ENCODE measurements at regions not wholly inside any gene's neighbourhood (a gene's known extent, or its start where the extent isn't known, plus 50 kb on each side); places are given as distances from the start of the nearest gene placed in this dataset.
A peak's percentile ranks its signal among the peaks of the same experiment; 100 is the strongest.

DNA sequence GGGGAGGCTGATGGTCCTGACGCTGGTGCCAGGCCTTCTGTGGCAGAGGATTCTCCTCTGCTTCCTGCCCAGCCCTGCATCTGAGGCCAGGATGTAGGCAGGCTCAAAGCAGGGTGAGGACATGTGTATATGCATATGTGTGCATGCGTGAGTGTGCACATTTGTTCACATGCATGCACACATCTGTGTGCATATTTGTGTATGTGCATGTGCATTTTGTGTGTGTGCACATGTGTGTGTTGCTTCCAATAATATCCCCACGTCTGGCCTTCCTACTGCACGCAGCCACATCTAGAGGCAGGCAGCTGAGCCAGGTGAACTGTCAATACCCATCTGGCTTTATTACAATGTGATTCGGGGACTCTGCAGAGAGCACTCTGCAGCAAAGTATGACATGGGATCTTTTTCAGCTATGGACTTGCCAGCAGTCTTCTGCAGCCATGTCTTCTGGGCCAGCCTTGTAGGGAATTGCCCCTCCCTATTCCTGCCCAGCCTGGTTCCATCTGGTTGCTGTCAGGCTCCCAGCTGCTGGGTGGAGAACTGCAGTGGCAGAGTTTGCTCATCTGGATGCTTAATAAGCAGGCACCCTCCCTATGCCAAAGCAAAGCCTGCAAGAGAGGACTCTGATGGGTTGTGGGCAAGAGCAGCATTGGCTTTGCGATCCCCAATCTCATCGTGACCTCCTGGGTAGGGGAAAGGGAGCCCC is 140.7 kb downstream of the PFKFB3 start:
- DNase-seq: no peak

DNA sequence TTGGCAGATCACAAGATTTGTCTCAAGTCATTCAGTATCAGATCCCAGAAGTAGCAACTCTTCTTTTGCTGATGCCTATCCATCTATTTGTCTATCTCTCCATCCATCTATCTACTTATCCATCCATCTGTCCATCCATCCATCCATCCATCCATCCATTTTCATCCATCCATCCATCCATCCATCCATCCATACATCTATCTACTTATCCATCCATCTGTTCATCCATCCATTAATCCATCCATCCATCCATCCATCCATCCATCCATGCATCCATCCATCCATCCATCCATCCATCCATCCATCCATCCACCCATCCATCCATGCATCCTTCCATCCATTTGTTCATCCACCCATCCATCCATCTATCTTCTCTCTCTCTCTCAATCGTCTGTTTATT is 142.7 kb downstream of the PFKFB3 start:
- no peak for DNase-seq

DNA sequence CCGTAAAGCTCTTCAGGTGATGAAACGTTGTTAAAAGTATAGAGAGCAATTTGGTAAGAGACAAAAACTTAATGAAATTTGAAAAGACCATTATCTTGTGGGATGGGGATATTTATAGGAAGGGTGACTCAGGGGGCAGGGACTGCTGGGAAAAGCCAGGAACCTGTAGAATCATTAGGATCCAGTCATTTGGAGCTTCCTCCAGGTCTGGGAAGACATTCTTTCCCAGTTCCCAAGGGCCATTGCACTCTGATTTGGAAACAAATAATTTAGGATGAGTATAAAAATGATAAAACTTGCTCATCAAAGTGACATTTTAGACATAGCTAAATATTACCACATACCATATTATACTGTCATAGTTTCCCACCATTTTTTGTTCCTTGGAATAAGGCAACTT is 143.9 kb downstream of the PFKFB3 start:
- no peak for DNase-seq

DNA sequence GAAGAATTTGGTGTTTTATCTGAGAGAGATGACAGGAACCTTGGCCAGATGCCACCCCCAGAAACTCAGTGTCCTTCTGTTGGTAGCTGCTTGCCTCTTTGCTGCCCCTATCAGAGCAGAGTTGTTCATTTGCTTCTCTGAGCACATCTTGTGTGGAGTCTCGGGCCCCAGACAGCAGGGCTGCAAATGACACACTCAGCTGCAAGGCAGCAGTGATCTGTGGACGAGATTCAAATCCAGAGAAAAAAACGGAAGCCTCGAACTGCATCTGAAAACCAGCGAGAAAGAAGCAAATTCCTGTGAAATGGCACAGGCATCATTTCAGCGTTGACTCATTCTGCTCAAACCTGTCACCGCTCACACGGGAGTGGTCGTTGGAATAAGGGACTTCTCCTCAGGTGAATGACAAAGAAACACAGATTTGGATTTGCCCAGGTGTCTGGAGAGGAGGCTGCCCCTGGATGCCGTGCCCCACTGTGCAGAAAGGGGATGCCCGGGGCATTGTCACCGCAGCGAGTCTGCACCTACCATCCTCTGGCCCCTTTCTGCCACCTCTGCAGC is 144.7 kb downstream of the PFKFB3 start:
- peak; percentile 35 for DNase-seq

DNA sequence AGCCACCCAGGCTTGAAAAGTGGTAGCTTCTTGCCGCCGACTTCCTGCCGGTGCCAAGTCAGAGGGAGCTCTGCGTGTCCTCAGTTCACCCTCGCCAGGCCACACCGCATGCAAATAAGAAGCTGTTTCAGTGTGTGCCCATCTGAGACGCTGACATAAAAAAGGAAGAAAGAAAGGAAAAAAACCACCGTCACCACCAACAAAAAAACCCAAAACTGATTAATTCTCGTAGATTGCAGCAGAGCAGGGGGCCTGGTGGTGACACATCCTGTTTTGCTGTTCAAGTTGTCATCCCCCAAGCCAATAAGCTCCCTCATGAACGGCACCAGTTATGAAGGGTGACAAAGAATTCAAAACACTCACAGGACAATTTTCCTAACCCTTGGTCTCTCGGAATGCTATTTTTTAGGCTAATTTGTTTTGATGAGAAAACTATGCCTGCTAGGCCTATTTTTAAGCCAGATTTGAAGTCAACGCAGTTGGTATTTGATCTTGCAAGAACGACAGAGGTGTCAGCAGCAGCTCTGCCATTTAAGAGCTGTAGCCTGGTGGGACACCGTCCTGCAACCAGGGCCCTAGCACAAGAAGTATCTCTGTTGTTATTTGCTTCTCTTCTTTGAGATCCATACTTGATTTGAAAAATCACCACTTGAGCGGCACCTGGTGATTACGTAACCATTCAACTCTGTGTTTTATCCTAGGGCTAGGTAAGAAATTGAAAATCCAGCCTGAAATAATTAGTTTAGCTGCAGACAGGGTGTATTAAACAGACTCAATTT is 145.6 kb downstream of the PFKFB3 start:
- peak; percentile 26 for DNase-seq

DNA sequence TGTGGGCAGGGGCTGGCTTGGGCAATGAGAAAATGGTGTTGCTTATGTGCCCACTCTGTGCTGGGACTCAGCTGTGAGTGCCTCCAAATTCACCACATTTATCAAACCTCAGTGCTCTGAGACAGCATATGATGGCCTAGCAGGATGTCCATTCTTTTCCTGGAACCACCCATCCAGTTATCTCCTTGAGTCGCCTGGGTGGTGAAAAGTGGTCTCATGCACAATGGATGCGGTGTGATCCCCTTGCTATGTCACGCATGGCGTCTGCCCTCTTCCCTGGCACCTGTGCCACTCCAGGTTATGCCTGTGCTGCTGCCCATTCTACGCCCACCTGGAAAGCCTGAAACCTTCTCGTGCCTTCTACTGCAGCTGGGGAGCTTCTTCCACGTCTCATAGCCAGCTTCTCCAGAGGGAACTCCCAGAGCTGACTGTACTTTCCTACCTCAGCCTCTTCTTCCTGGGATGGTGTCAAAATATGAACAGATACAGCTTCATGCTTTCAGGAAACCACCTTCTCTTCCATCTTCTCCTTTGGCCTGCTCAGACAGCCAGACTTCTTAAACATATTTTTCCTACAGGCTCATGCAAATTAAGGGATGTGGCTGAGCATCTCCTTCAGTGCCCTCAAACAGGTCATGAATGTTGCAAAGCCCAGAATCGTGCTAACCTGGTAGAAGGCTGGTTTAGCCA is 147.3 kb downstream of the PFKFB3 start:
- no peak for DNase-seq

DNA sequence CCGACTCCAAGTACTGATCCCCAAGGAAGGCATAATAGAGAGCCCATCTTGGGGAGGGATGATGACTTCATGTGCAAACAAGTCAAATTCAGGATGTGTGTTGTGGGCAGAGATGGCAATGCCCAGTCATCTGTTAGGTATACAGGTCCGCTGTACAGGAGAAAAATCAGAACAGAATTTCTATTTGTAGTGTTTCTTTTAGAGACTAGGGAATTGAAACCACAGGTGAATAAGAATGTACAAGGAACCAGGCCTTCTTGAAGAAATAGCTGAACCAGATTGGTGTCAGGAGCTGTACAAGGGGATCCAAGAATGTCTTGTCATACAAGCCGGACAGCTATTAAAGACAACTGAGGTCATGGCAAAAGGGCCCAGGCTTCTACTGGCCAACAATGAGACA is 147.9 kb downstream of the PFKFB3 start:
- DNase-seq: no peak

DNA sequence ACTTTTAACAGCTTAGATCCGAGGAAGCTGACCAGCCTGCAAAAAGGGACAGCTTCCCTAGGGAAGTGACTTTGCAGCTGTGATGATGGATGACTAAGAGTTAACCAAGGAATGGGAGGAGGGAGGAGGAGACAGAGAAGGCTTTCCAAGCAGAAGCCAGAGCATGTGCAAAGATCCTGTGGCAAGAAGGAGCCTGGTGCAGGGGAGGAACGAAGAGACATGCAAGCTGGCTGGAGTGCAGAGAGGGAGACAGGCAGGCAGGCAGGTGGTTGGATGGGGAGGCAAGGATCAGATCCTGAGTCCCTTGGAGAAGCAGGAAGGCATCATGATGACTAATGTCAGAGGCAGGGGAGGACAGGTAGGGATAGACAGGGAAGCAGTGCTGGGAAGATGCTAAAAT is 148.8 kb downstream of the PFKFB3 start:
- DNase-seq: no peak

DNA sequence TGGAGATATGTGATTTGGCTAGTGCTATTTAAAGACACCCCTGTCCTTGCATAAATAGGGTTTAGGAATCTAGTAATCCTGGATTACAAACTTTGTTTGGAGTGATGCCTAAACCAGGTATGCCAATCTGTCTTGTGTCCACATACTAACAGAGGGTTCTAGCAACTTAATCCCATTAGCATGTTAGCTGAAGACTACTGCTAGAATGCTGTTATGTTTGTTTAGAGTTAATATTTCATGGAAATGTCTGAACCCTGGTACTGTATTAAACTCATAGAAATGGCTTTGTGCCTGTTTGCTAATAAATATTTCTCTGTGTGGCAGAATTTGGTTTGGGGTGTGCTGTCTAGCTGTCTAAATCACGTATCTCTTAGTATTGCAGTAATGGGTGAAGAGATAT is 150.8 kb downstream of the PFKFB3 start:
- no peak for DNase-seq

DNA sequence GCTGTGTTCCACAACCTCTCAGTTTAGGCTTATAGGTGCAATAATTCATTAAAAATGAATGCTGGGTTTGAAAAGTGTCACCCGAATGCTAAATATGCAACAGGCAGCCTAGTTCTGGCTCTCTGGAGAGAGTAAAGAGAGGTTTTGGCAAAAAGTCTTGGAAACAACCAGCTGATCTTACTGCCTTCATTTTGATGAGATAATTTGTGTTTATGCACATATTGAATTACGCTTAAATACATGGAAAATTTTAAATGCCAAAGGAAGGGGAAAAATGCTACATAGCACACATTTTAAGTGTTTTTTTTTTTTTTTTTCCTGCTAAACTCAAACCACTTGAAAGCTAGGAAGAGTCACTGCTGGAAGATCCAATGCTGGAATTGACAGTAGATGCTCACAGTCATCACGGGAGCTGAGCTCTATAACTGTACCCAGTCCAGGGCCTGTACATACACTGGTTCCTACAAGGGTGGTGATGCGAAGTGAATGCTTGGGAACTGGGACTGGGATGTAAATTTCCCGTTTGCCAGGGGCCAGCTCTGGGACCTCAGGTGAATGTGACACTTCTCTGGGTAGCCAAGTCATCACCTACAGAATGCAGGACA is 151.5 kb downstream of the PFKFB3 start:
- no peak for DNase-seq

DNA sequence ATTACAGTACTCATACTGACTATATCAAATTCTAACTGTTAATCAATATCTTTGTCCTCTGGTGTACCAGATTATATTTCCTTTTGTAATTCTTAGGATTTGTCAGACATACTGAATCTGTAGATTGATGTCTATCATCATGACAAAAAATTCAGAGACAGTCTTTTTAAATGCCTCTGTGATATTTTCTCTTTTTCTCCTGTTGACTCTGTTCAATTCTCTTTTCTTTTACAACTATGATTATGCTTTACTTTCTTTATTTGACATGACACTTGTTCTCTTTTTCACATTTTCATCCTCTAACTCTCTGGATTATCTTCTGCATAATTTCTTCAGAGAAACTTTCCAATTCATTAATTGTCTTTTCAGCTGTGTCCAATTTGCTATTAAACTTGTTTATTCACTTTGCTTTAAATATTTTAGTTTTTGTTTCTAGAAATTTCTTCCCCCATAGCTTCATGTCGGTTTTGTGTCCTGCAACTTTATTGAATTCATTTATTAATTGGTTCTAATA is 153.6 kb downstream of the PFKFB3 start:
- no peak for DNase-seq

DNA sequence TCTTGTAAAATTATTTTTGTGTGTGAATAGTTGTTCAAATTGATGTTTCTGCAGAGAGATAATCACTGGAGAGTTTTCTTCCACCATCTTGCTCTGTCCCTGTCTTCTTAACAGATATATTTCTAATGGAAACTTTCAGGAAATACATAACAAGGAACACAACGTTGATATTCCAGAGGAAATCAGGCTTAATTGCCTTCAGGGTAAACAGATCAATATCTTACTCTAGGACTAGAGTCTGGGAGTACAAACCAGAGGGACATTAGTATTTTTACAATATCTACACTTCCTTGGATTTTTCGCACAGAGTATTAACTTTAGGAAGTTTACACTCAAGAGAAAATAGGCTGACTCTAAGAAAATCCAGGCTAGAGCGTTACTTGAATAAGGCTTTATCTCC is 159.1 kb downstream of the PFKFB3 start:
- DNase-seq: no peak

DNA sequence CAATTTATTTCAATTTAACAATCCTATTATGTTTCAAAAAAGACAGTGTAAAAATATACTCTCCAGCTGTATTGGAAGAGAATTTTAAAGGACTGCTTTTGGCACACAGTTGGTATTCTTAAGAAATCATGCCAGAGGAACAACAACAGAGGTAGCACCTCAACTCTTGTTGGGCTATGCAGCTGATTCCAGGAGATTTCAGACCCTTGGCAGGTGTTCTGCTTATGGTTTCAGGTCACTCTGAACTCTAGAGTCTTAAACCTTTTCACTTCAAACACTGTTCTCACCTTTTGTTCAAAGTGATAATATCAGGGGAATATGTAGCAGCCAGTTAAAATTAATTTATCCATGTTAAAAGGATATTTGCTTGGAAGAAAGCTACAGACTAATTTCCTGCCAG is 160.1 kb downstream of the PFKFB3 start:
- no peak for DNase-seq

DNA sequence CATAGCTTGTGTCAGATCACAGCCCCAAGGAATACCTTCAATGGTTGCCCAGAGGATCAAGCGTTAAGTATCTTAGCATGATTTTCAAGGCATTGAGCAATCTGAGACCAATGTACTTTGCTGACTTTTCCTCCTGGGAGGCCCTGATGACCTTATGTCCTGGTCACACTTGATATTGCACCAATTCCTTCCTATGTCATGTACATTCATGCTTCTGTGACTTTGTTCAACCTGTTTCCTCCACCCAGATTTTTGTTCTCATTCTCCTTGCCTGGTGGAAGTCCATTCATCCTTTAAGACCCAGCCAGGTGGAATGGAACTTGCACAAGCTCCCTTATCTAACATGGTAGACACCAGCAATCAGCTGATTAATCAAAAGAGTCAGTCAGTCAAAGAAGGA is 160.8 kb downstream of the PFKFB3 start:
- DNase-seq: no peak

DNA sequence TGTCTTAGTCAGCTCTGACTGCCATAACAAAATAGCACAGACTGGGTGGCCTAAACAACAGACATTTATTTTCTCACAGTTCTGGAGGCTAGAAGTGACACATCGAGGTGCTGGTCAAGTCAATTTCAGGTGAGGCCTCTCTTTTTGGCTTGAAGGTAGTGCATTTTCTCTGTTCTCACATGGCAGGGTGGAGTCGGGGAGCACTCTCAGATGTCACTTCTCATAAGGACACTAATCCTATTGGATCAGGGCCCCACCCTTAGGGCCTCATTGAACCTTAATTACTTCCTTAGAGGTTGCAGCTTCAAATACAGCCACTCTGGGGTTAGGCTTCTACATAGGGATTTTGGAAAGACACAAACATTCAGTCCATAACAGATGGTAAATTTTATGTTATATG is 161.6 kb downstream of the PFKFB3 start:
- DNase-seq: no peak

DNA sequence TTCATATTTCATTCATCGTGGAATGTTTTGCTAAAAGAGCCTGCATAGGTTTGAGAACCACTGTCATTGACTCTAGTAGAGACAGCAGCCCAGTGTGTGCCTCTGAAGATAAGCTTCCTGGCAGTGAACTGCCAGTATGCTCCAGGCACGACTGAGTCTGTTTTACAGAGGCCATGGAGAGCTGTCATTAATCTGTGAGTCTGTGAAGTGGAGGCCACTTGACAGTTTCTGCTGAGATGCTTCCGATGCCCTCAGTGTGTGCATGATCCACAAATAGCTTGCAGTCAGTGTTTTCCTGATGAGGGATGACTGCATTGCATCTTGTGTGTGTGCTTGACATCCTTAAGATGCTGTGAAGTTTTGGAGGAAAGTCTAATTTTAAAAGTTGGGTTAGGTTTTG is 162.2 kb downstream of the PFKFB3 start:
- no peak for DNase-seq

DNA sequence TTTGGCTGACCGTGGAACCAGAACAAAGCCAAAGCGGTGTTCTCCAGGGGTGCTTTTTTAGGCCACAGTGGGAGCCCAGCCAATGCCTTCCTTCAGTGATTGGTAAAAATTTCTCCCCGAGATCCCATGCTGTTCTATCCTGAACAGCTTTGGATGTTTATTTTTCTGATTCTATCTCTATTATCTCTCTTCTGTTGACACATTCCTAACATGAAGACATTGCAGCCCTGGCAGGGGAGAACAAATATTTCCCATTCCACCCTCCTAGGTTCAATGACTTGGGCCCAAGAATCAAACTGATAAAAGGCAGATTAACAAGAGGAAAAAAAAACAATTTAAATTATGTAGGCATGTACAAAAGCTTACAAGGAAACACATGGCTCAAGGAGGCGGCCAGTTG is 162.7 kb downstream of the PFKFB3 start:
- DNase-seq: no peak

All from activated gamma-delta T cell (primary cell).